ENCODE measurements at regions not wholly inside any gene's neighbourhood (a gene's known extent, or its start where the extent isn't known, plus 50 kb on each side); places are given as distances from the start of the nearest gene placed in this dataset.
A peak's percentile ranks its signal among the peaks of the same experiment; 100 is the strongest.

GRCh38 chr9:129237164-129237611, 59.1 kb upstream of the IER5L start:
- BruUV-seq (replicated peaks): no TSS peak
- ChIA-PET RAD21 (ENCODE audit: low non-redundant PET in 1 of 2, low total read pairs in 2 of 2, uncharacterized antibody in 2 of 2, unreplicated experiment in 2 of 2) (interaction anchor here in 1 of 2 experiments (0.6 kb wide), 1 partner anchor 10 kb away, joined by 6 read pairs; no protein-coding TSS in a partner anchor), POLR2A (interaction anchor here (2.4 kb wide), 1 partner anchor 59 kb away, joined by 7 read pairs; the partner anchor contains the start of gene IER5L), CTCF (no interaction called here)
- intact Hi-C loops (cut with micrococcal nuclease): no loop called here
- Histone ChIP-seq H3K9me3 (ENCODE audit: control insufficient read depth in 1 of 2, insufficient read depth in 1 of 2, low read depth in 1 of 2, low read length in 2 of 2) (no peaks in the 10 kb centered on the region), H3K79me2 (ENCODE audit: insufficient read depth, low read length) (no peaks in the 10 kb centered on the region), H2AFZ (ENCODE audit: low read depth, low read length, poor library complexity, severe bottlenecking) (peak overlapping the region; percentile 56), H3K4me1 (ENCODE audit: control insufficient read depth in 1 of 2, insufficient read depth in 2 of 2, low read length in 2 of 2) (peaks cover 8 to 21% of the 10 kb centered on the region in 2 experiments), H3K9me2 (ENCODE audit: insufficient read depth) (no peaks in the 10 kb centered on the region), H3K4me3 (replicated peaks in 1 of 2; ENCODE audit: low read depth in 1 of 2, low read length in 2 of 2) (no peak overlapping the region), H4K20me1 (ENCODE audit: insufficient read depth) (no peaks in the 10 kb centered on the region), H3K27me3 (ENCODE audit: insufficient read depth, low read length) (no peaks in the 10 kb centered on the region), H3K27ac (ENCODE audit: low read depth, low read length) (no peak overlapping the region), H3K4me2 (ENCODE audit: low read length) (peak overlapping the region; percentile 56), H3K9ac (ENCODE audit: low read length) (no peak overlapping the region; the same call in 1 of the 2 replicates), H3K36me3 (ENCODE audit: control insufficient read depth in 1 of 2, insufficient read depth in 2 of 2, low read length in 2 of 2) (no peaks in the 10 kb centered on the region)
- ATAC-seq (peak; percentile 35; the same call in 1 of the 2 replicates), DNase-seq (ENCODE audit: low read depth, low spot score) (no peak)
- TF ChIP-seq ZBTB33 (IDR thresholded peaks at IDR 0.05; ENCODE audit: extremely low read depth, insufficient replicate concordance, low read length): no peak
- peak; percentile 70 for TF ChIP-seq TCF7L2 (IDR thresholded peaks at IDR 0.05; ENCODE audit: borderline replicate concordance, extremely low read depth, insufficient read depth, insufficient read length)
- TF ChIP-seq, protein P1, sequence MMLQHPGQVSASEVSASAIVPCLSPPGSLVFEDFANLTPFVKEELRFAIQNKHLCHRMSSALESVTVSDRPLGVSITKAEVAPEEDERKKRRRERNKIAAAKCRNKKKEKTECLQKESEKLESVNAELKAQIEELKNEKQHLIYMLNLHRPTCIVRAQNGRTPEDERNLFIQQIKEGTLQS (IDR thresholded peaks at IDR 0.05): no peak
- TF ChIP-seq SRF (IDR thresholded peaks at IDR 0.05; ENCODE audit: low read depth): no peak
